ENCODE measurements at regions not wholly inside any gene's neighbourhood (a gene's known extent, or its start where the extent isn't known, plus 50 kb on each side); places are given as distances from the start of the nearest gene placed in this dataset.

DNA sequence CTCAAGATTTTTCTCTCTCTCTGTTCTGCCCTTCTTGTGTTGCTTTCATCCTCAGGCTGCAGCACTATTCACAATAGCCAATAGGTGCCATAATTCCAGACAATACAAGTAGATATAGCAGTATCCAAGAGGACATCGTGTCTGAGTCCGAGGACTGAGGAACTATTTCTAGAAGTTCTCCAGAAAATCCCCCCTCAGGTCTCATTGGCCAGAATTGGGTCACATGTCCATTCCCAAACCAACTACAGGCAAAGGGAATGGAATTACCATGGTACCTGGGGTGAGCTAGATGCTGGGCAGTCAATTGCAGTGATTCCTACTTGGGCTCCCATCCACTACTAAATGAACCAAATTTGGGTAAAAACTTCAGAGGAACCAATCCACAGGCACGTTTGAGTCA is 301.9 kb upstream of the RASGEF1B start:
- DNase-seq (ENCODE audit: low spot score) = no peak

DNA sequence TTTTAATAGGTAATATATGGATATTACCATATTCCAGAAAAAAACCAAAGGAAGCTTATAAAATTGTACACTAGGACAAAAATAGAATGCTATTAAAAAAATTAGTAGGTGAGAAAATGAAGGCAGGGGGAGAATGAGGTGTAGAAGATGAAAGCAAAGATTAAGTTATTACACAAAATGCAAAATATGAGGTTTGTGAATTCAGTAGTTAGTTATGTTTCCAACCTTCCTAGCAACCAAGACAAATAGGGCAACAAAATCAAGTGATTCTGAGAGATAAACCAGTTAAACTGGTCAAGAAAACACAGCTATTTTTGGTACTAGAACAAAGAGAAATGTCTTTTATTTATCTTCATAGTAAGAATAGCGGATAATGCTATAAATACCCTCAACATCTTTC is 300.0 kb upstream of the RASGEF1B start:
- no peak for DNase-seq (ENCODE audit: low spot score)

DNA sequence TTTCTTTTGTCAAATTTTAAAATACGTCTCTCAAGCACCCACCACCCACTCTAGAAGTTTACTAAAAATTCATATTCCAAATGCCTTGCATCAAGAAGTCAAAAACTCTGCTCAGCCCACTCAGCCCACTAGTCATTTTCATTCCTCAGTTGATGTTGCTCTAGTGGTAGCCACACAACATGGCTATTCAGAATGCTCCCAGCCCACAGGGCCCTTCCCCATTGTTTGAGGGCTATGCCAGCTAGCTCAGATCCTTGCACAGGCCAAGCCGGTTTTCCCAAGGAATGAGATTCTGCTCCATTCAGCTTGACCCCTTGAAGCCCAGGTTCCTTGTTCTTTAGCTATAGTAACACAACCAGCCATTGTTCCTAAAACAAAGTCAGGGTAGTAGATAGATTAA is 297.5 kb upstream of the RASGEF1B start:
- no peak for DNase-seq (ENCODE audit: low spot score)

DNA sequence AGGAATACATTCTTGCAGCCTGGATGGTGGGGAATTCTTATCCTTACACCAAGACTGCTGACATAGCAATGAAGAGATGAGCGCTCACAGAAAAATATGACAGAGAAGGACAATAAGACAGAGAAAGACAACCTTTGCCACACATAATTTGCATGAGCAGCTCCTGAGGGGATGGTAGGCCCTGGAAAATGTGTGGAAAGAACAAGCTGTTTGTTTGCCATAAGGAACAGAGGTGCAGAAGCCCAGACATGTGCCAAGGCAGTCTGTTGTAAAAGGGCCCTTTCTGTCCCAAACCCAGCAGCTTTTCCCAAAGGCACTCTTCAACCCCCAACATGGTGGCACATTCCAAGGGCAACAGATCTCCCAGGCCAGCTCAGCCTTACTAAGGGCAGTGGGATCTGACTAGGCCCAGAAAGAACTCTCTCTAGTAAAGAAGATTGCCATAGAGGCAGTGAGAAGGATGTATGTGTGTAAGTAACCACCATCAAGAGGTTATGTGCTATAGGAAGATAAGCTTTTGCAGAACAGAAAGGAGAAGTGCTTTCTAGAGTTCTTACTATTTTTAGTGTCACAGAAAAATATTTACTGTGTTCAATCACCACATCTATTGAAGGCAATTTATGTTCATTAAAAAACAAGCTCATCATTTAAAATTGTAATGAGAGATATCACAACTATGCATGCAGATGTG is 287.0 kb upstream of the RASGEF1B start:
- no peak for DNase-seq (ENCODE audit: low spot score)

DNA sequence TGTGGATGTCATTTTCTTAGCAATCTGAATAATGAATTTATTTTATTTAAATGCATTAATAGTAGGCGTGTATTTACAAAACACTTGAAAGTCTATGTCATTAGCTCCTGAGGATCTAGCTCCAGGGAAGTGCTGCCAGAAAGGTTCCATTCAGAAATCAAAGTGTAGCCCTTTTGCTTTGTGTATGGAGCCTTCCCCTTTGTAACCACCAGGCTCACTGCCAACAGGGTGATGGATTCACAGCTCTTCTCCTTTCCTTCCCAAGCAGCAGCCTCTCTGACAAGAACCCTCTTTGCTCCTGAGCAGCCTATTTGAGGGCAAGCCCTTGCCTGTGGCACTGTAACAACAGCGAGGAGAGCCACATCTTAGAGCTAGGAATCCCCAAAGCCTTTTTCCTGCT is 286.0 kb upstream of the RASGEF1B start:
- DNase-seq (ENCODE audit: low spot score) = no peak

DNA sequence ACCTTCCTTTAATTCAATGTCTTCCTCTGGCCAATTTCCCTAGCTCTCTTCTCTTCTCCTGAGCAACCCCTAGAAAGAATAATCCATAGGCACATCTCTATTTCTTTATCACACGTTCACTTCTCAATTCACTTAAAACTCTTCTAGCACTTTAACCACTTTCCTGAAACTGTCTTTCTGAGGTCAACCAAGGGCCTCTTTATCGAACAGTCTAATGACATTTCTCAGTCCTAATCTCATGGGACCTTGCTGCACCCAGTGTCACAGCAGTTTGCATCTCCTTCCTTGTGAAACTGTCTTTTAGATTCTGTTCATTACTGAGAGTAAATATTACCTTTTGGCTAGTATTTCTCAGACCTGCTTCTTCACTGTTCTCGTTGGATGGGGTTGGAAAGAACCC is 285.3 kb upstream of the RASGEF1B start:
- DNase-seq (ENCODE audit: low spot score) = no peak

DNA sequence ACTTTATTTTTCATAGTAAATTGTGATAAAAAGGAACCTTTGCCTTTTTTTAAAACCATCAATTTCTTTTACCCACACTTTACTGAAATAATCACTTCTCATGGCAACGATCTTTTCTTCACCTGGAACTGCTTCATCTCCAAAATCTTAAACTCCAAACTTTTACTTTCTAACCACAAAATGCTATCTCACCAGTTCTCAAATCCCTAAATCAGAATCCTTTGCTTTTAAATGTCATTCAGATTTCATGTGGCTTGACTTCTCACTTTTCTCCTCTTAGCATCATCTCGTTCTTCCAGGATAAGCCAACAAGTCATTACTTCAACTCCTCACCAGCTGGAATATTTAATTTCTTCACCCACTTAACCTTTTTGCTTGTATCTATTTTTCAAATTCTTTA is 284.3 kb upstream of the RASGEF1B start:
- no peak for DNase-seq (ENCODE audit: low spot score)

DNA sequence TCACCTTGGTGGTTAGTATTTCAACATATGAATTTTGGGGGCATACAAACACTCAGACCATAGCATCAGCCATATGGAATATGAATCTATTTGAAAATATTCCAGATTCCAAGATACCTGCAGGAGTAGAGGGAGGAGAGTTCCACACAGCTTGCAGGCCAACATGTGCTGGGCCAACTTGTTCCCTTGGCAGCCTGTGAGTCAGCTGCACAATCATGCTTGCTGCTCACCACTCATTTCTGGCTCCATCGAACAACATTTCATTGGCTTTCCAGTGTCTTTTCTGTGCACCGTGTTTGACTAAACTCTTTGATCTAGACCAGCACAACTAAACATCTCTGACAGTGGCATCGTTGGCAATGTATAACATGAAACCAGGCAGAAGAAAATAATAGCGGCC is 282.5 kb upstream of the RASGEF1B start:
- DNase-seq (ENCODE audit: low spot score) = no peak

DNA sequence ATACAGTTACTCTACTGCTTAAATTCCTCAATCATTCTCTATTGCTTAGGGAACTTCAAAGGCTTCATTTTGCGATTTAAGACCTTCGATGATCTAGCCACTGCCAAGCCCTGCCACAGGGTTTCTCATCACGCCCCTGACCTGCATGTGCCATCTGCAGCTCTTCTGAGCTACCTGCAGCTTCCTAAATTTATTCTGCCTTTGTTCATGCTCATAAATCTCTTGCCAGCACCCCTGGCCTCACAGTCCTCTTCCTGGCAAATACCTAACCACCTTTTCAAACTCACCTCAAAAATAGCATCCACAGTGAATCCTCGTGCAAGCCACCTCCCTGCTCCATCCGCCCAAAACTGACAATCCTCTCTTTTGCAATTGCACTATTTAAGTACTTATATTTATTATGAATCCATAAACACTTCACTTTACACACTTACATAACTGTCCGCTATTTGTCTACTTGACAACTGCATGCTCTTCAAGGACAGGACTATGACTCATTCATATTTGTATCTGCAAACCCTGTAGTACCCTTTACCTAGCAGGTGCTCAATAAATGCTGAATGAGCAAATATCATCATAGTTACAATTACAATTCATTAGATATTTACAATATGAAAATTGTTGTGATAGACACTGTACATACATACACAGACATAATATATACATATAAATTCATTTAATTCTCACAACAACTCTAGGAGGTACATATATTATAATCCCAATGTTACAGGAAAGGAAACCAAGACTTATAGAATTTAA is 280.0 kb upstream of the RASGEF1B start:
- DNase-seq (ENCODE audit: low spot score) = no peak

DNA sequence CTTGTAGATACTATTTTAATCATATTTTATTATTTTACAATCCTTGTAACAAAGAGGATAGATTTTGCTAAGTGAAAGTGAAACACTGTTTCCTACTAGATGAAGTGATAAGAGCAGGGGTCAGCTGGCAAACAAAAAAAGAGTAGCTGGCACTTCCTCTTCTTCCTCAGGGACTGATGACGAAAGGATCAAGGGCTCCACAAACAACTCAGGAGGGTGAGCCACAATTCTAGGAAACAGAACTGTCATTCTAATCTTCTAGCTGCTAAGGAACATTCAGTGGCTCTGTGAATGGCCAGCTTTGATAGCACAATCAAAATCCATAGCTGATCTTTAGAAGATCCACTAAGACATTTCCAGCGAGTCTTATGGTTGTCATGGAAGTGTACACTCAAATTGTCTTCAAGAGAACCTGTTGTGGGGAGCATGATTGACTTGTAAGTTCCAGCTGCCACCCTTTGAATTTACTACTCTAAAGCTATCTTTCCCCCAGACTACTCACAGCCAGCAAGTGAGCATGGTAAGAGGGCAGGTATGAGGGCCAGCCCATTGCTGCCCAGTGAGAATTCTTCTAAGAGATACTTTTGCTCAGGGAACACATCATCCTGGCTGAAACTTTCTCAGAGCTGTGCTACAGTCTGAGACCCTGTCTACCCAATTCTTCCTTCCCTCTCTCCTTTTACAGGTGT is 275.7 kb upstream of the RASGEF1B start:
- DNase-seq (ENCODE audit: low spot score) = no peak

DNA sequence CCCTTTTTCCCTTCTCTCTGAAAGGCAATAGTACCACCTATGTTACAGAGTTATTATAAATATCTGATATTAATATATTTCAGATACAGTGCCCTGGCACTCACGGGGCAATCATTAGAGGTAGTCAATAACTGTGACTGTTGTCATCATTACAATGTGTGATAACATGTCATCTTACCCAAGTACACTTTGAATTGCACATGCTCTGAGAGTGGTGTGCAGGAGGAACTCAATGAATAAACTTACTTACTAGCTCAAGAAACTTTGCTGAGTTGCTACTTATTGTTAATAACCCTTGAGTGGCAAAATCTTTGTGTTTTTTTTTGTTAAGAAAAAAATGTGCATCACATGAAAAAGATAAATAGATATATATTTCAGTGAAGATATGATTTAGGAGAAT is 275.1 kb upstream of the RASGEF1B start:
- DNase-seq (ENCODE audit: low spot score) = no peak

DNA sequence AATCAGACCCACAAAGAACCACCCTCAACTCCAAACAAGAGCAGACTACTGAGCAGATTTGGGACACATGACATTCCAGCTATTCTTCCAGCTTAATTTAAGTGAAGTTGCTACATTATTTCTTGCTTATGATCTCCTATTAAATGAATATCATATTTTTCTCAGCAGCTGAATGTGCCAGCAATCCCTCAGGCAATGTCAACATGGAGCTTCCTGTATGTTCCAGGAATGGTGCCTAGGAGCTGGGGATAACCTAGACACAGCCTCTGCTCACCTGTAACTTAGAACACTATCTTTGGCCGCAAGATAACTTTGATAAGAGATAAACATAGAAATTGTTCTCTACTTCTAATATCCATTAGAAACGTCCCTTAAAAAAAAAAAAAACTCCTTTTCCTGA is 274.4 kb upstream of the RASGEF1B start:
- no peak for DNase-seq (ENCODE audit: low spot score)

DNA sequence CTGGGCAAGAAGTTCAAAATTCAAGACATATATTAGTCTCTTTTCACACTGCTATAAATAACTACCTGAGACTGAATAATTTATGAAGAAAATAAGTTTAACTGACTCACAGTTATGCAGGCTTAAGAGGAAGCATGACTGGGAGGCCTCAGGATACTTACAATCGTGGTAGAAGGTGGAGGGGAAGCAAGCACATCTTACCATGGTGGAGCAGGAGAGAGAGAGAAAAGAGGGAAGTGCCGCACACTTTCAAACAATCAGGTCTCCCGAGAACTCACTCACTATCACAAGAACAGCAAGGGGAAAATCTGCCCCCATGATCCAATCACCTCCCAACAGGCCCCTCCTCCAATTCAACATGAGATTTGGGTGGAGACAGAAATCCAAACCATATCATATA is 273.3 kb upstream of the RASGEF1B start:
- DNase-seq (ENCODE audit: low spot score) = no peak

DNA sequence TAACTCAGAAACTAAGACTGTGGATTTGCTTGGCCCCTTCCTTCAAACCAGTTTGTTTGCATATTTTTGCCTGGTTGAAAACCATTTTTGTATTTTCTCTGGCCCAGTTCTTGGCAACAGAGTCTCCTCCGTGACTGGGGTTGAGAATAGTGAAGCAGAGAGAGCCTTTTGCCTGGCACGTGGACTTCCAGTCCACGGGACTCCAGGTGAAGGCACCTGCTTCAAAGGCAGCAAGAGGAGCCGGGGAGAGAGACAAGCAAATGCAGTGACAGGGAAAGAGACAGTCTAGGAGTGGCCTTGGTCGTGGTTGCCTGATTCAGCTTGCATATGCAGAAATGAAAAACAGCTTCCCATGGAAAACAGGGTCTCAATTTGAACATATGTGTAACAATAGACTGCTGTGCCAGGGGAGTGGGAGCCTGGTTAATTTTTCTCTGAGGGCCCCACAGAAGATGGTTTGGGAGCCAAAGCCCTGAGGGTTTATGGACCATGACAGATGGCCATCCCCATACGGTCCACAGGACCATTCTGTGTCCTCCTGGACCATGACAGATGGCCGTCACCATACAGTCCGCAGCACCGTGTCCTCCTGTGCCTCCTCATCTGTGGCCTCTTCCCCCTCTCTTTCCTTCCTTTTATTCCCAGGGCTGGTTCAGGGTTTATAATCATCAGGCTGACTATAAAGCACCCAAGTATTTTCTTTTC is 272.2 kb upstream of the RASGEF1B start:
- DNase-seq (ENCODE audit: low spot score) = no peak

DNA sequence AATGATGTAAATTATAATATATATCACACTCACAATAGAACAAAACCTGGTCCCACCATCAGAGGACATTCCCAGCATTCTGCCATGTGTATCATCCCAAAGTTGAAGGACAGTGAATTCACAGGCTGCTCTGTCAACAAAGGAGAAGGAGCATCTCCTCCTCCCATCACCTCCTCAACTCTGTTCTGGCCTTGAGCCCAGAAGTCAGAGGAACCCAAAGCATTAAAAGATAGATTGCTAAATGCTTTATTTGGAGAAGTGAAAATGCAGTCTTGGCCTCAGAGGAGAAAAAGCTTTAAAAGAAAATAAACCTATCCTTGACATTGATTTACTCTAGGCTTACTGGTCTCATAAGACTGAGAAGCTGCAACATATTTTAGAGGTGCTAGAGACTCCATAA is 268.8 kb upstream of the RASGEF1B start:
- no peak for DNase-seq (ENCODE audit: low spot score)

DNA sequence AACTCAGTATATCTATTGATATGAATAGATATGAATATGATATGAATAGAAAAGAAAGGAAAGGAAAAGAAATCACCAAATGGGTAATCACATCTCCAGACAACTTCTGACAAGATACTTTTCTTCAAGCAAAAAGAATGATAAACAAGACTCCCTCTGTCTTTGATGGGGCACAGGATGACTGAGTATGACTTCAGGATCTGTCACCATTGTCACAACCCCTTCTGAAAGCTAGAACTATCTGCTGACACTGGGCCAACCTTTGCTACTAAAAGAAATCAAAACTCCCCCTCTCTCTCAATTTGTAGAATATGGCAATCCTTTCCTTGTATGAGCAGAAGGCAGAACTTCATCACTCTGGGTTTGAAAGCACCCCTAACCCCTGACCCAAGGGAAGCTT is 267.2 kb upstream of the RASGEF1B start:
- no peak for DNase-seq (ENCODE audit: low spot score)

DNA sequence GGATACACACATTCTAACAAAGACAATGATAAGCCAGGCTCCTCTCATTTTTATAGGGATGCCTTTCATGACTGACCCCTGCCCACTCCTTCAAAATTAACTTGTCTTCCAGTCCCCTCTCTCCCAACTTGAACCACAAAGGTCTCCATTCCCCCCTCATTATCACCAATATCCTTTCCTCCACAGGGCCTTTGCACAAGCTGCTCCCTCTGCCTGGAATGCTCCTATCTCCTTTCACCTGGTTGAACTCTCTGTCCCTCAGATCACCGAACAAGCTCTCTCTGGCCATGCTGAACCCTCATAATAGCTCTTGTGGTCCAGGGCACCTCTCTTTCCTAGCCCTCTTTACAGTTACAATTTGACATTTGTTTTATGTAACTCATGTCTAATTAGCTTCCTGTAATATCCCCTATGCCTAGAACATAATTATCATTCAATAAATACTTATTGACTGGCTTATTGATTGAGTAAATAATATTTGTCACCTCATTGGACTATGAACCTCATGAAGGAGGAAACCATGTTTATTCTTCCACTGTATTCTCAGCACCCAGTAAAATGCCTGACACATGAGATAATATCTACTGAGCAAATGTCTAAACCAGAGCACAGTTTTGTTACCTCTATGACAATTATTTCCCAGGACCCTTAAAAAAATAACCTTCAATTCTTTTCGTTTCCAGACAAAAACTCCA is 266.3 kb upstream of the RASGEF1B start:
- no peak for DNase-seq (ENCODE audit: low spot score)

DNA sequence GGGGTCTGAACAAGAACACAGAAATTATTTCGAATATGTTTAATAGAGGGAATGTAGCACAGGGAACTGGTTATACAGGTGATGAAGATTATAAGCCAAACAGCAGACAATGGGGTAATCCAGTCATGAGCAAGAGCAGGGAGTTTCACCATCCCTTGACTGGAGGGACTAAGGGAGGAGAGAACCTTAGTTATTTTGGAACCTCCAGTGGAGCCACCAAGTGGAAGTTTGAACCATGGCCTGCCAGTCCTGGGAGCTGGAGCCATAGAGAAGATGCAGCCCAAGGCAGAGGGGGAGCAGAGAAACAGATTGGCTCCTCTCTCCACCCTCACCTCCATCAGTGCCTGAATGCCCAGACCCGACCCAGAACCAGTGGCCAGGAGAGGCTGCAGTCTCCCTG is 264.6 kb upstream of the RASGEF1B start:
- DNase-seq (ENCODE audit: low spot score) = no peak

DNA sequence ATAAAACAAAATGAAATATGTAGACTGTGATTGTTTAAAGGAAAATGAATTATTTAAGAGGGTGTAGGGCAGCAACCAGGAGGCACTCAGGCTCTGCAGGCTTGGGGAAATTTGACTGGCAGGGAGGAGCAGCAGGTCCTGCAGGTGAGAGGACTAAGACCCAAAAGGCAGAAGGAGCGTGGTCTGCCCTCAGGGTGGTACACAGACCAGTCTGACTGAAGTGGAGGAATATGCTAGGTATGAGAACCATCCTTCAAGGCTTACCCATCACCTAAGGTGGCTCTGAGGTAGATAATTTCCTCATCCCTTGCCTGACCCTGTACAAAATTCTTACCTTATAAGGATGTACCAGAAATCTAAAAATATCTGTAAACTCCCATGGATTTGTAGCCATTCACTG is 261.3 kb upstream of the RASGEF1B start:
- no peak for DNase-seq (ENCODE audit: low spot score)

DNA sequence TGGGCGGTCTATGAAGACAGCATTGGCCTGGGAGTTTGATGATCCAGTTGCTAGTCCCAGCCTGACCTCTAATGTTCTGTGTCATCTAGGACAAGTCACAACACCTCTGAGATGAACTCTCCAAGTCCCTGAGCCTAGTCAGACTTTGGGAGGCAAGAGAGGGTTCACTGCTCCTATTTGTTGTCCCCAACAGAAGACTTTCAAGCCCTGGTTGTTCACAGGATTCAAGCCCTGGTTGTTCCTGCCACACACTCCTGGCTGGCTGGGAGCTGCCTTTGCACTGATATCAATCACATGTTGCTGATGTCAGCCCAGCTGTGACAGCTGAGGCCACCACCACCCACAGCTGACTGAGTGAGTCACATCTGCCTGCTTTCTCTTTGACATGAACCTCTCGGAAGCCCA is 253.2 kb upstream of the RASGEF1B start:
- no peak for DNase-seq (ENCODE audit: low spot score)

DNA sequence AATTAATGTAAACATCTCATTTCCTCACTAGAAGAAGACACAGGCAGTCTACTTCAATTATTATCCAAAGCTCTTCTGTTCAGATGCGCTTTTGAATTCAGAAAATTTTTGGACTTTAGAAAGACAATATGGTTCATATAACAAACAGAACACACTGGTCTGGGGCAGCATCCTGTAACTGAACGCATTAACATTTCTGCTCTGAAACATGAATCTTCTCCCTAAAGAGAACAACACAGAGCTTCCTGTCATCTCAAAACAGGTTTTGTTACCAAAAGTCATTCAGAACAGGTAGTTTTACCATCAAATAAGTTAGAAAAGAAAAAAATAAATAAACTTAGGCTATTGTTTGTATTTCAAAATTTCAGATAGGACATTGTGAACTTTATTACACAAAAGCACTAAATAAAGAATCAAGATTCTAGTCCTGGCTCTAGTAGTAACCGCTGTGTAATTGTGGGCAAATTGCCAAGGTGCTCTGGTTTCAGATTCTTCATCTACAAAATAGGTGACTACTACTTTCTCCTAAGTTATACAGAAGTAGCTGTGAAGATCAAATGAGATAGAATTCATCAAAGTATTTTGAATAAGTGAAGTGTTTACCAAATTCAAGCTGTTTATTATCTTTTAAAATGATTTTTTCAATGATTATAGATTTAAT is 252.3 kb upstream of the RASGEF1B start:
- no peak for DNase-seq (ENCODE audit: low spot score)

All from hepatic stellate cell (primary cell).